ENCODE measurements at regions not wholly inside any gene's neighbourhood (a gene's known extent, or its start where the extent isn't known, plus 50 kb on each side); places are given as distances from the start of the nearest gene placed in this dataset.

DNA sequence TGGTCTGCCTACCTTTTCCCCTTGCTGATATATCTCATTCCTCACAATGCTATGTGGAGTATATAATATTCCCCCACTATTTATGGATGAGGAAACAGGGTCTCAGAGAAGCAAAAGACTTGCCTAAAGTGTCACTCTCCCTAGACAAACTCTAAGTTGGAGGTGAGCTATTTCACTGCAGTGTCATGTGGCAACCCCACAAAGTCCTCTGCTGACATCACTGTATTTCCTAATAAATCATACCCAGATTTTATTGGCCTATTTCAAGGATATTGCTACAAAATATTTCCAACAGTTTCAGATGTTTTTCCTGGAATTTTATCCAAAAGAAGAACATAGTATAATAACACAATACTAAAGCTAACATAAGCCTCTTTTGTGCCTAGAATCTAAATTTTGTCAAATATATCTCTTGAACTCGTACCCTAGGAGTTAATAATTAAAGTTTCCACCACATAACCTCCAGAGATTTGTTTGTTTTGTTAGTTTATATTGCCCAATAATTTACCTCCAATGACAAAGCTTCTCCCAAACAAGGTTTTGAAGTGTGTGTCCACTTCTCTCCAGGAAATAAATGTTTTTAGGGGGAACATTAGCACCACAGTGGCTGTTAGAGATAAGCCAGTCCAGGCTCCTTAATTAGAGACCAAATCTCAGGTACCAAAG lies 215.1 kb downstream of the ASCL1 start:
- TF ChIP-seq POLR2A (IDR thresholded peaks at IDR 0.05; ENCODE audit: low read depth, low read length) (no peak), TAF1 (IDR thresholded peaks at IDR 0.05; ENCODE audit: borderline replicate concordance, low read depth, low read length) (no peak)
